DND-41 (cell line): ENCODE measurements at regions not wholly inside any gene's neighbourhood (a gene's known extent, or its start where the extent isn't known, plus 50 kb on each side); places are given as distances from the start of the nearest gene placed in this dataset.

Experiments
- CTCF ChIP-seq: IDR thresholded peaks from 2 replicates; pipeline ENCODE4 v1.5.1; 2012; ENCODE audit warnings: borderline replicate concordance, low read length, moderate library complexity, mild to moderate bottlenecking; ENCODE audit not compliant: poor library complexity, severe bottlenecking; ENCODE audit errors: extremely low read depth
- EZH2 ChIP-seq: IDR thresholded peaks from 3 replicates; pipeline ENCODE4 v1.6.1; 2012; ENCODE audit warnings: borderline replicate concordance, low read depth, mild to moderate bottlenecking, moderate library complexity, low read length, inconsistent platforms; ENCODE audit not compliant: severe bottlenecking

- TF ChIP-seq CTCF (no peak), EZH2 (no peak)
These were observed 979.6 kb upstream of the MAP3K7 start for GRCh38 chr6:91566467-91566866.
